ENCODE measurements at regions not wholly inside any gene's neighbourhood (a gene's known extent, or its start where the extent isn't known, plus 50 kb on each side); places are given as distances from the start of the nearest gene placed in this dataset.
A peak's percentile ranks its signal among the peaks of the same experiment; 100 is the strongest.

GRCh38 chr17:55829995-55830612 lies 79.3 kb downstream of the PCTP start:
- no peak overlapping the region for H3K4me3 Mint-ChIP-seq
- no peaks in the 10 kb centered on the region for H3K27me3 Mint-ChIP-seq
- no peaks in the 10 kb centered on the region for H3K4me1 Mint-ChIP-seq
- no peak overlapping the region for H3K27ac Mint-ChIP-seq
- ATAC-seq (no peak), DNase-seq (no peak)
- H3K9me3 Mint-ChIP-seq, result no peaks in the 10 kb centered on the region

GRCh38 chr17:55830699-55831471 lies 80.0 kb downstream of the PCTP start:
- Mint-ChIP-seq H3K9me3 (no peaks in the 10 kb centered on the region), H3K4me3 (no peak overlapping the region), H3K27ac (no peak overlapping the region), H3K27me3 (no peaks in the 10 kb centered on the region), H3K4me1 (no peaks in the 10 kb centered on the region)
- no peak for DNase-seq
- no peak for ATAC-seq

- Mint-ChIP-seq H3K4me1 (no peaks in the 10 kb centered on the region), H3K27ac (no peak overlapping the region), H3K27me3 (no peaks in the 10 kb centered on the region), H3K4me3 (no peak overlapping the region), H3K9me3 (no peaks in the 10 kb centered on the region)
- ATAC-seq (no peak), DNase-seq (no peak)
These were observed 82.5 kb downstream of the PCTP start for GRCh38 chr17:55833306-55833705.

- H3K9me3 Mint-ChIP-seq, result no peaks in the 10 kb centered on the region
- H3K27me3 Mint-ChIP-seq, result peaks cover 23% of the 10 kb centered on the region
- no peaks in the 10 kb centered on the region for H3K4me1 Mint-ChIP-seq
- H3K4me3 Mint-ChIP-seq, result no peak overlapping the region
- ATAC-seq, result no peak
- DNase-seq, result no peak
- no peak overlapping the region for H3K27ac Mint-ChIP-seq
These were observed 91.7 kb downstream of the PCTP start for GRCh38 chr17:55842405-55843158.

- no peak overlapping the region for H3K27ac Mint-ChIP-seq
- no peak overlapping the region for H3K4me3 Mint-ChIP-seq
- no peak for DNase-seq
- peaks cover 24% of the 10 kb centered on the region for H3K27me3 Mint-ChIP-seq
- no peak for ATAC-seq
- no peaks in the 10 kb centered on the region for H3K4me1 Mint-ChIP-seq
- no peaks in the 10 kb centered on the region for H3K9me3 Mint-ChIP-seq
These were observed 92.9 kb downstream of the PCTP start for GRCh38 chr17:55843785-55844184.

- H3K27me3 Mint-ChIP-seq, result peaks cover 24% of the 10 kb centered on the region
- H3K9me3 Mint-ChIP-seq, result no peaks in the 10 kb centered on the region
- peak; percentile 22 to 25 for DNase-seq
- H3K27ac Mint-ChIP-seq, result no peak overlapping the region
- H3K4me1 Mint-ChIP-seq, result no peaks in the 10 kb centered on the region
- peak; percentile 67 for ATAC-seq
- H3K4me3 Mint-ChIP-seq, result no peak overlapping the region
These were observed 94.5 kb downstream of the PCTP start for GRCh38 chr17:55845385-55845784.

- Mint-ChIP-seq H3K9me3 (no peaks in the 10 kb centered on the region), H3K27ac (no peak overlapping the region), H3K27me3 (peaks cover 24% of the 10 kb centered on the region), H3K4me3 (no peak overlapping the region), H3K4me1 (no peaks in the 10 kb centered on the region)
- DNase-seq (no peak), ATAC-seq (no peak)
These were observed 95.9 kb downstream of the PCTP start for GRCh38 chr17:55846745-55847144.

- DNase-seq (no peak), ATAC-seq (no peak)
- no peak overlapping the region for H3K4me3 Mint-ChIP-seq
- no peaks in the 10 kb centered on the region for H3K9me3 Mint-ChIP-seq
- no peak overlapping the region for H3K27ac Mint-ChIP-seq
- no peaks in the 10 kb centered on the region for H3K4me1 Mint-ChIP-seq
- H3K27me3 Mint-ChIP-seq, result no peaks in the 10 kb centered on the region
These were observed 101.9 kb downstream of the PCTP start for GRCh38 chr17:55852734-55853133.

GRCh38 chr17:55859301-55859795 lies 108.5 kb downstream of the PCTP start:
- no peaks in the 10 kb centered on the region for H3K4me1 Mint-ChIP-seq
- no peak overlapping the region for H3K27ac Mint-ChIP-seq

GRCh38 chr17:55865072-55865762 lies 114.4 kb downstream of the PCTP start:
- ATAC-seq (no peak), DNase-seq (no peak)
- Mint-ChIP-seq H3K4me1 (no peaks in the 10 kb centered on the region), H3K27me3 (peaks cover 5% of the 10 kb centered on the region), H3K27ac (no peak overlapping the region), H3K9me3 (peaks cover 5 to 8% of the 10 kb centered on the region in 2 donors), H3K4me3 (no peak overlapping the region)

More at GRCh38 chr17:55859301-55859795, 108.5 kb downstream of the PCTP start:
- peaks cover 12% of the 10 kb centered on the region for H3K27me3 Mint-ChIP-seq
- H3K4me3 Mint-ChIP-seq, result no peak overlapping the region
- no peaks in the 10 kb centered on the region for H3K9me3 Mint-ChIP-seq
- no peak for DNase-seq
- no peak for ATAC-seq

- H3K27ac Mint-ChIP-seq, result no peak overlapping the region
- no peaks in the 10 kb centered on the region for H3K4me1 Mint-ChIP-seq
- DNase-seq (no peak), ATAC-seq (no peak)
- peaks cover 5 to 8% of the 10 kb centered on the region in 2 donors for H3K9me3 Mint-ChIP-seq
- H3K27me3 Mint-ChIP-seq, result no peaks in the 10 kb centered on the region
- H3K4me3 Mint-ChIP-seq, result no peak overlapping the region
These were observed 119.2 kb downstream of the PCTP start for GRCh38 chr17:55870044-55870443.

- Mint-ChIP-seq H3K4me1 (no peaks in the 10 kb centered on the region), H3K27ac (no peak overlapping the region), H3K27me3 (peaks cover 18% of the 10 kb centered on the region), H3K4me3 (no peak overlapping the region), H3K9me3 (peaks cover 0 to 7% of the 10 kb centered on the region in 2 donors)
- DNase-seq (no peak), ATAC-seq (no peak)
These were observed 121.5 kb downstream of the PCTP start for GRCh38 chr17:55872374-55872773.

GRCh38 chr17:55873017-55873758 lies 122.3 kb downstream of the PCTP start:
- DNase-seq, result no peak
- Mint-ChIP-seq H3K4me3 (no peak overlapping the region), H3K9me3 (peaks cover 0 to 7% of the 10 kb centered on the region in 2 donors), H3K27ac (no peak overlapping the region), H3K27me3 (peaks cover 25% of the 10 kb centered on the region), H3K4me1 (no peaks in the 10 kb centered on the region)
- no peak for ATAC-seq

- no peak for DNase-seq
- no peak for ATAC-seq
- Mint-ChIP-seq H3K4me3 (no peak overlapping the region), H3K27me3 (peaks cover 8% of the 10 kb centered on the region), H3K27ac (no peak overlapping the region), H3K4me1 (no peaks in the 10 kb centered on the region), H3K9me3 (no peaks in the 10 kb centered on the region)
These were observed 132.3 kb downstream of the PCTP start for GRCh38 chr17:55883149-55883548.

GRCh38 chr17:55887531-55887930 lies 136.7 kb downstream of the PCTP start:
- DNase-seq, result no peak
- Mint-ChIP-seq H3K27me3 (peaks cover 17% of the 10 kb centered on the region), H3K4me1 (no peaks in the 10 kb centered on the region), H3K27ac (no peak overlapping the region), H3K9me3 (peaks cover 0 to 9% of the 10 kb centered on the region in 2 donors), H3K4me3 (no peak overlapping the region)
- ATAC-seq, result no peak
